ENCODE measurements at regions not wholly inside any gene's neighbourhood (a gene's known extent, or its start where the extent isn't known, plus 50 kb on each side); places are given as distances from the start of the nearest gene placed in this dataset.

GRCh38 chr2:240328526-240328925 lies 106.9 kb upstream of the GPC1 start:
- DNase-seq (ENCODE audit: extremely low spot score, insufficient read length, low read depth), result no peak
- no peak for FAIRE-seq

DNA sequence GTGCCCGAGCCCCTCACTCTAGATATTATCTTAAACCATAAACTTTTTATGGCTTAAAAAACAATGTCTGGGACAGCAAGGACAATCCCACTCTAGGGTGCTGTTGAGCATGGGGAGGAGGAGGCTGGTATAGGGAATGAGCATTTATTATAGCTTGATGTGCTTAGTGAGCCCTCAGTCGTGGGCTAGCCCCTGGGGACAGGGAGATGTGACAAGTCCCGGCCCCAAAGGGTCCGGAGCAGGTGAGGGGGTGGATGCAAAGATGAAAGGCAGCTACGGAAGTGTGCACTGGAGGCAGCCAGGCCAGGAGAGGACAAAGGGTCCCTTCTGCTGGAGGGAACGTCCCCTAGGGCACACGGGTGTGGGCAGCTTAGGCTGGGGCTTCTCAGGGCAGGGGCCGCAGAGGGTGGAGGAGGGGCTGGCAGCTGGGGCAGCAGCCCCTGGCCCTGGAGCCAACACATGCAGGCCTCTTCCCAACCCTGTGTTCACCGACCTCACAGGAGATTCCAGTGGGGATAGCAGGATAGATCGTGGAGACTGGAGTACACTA lies 106.3 kb upstream of the GPC1 start:
- FAIRE-seq, result no peak
- DNase-seq (ENCODE audit: extremely low spot score, insufficient read length, low read depth), result no peak

DNA sequence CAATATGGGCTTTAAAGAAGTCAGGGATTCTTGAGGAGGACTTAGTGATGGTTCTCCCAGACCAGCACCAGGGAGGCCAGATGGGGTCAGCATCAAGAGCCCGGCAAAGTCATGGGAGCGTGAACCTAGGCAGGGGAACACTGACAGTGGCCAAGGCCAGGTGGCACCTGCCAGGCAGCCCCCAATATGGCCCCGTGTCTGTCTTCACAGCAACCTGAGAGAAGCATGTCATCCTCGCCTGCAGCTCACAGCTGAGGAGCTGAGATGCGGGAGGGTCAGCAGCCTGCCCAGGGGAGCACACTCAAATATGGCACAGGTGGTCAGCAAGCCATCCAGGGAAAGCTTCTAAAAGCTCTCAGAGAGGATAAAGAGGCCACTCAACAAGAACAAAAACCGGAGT lies 105.7 kb upstream of the GPC1 start:
- no peak for FAIRE-seq
- no peak for DNase-seq (ENCODE audit: extremely low spot score, insufficient read length, low read depth)

DNA sequence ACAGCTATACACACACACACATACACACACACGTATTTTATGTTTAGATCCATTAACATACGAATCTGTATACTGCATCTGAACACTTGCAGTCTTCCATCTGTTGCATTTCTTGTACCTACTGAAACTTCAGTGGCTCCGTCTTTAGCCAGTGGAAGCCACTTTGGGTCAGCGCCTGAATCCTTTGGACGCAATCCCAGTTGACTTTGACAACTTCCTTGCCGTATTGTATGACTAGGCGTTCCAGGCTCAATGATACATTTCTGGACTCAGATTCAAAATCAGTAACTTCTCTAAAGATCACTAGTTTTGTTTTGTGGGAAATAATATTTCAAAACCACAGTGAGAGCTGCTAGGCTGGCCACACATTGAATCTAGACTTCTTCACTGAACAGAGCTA lies 101.5 kb upstream of the GPC1 start:
- DNase-seq (ENCODE audit: extremely low spot score, insufficient read length, low read depth) (no peak), FAIRE-seq (no peak)

DNA sequence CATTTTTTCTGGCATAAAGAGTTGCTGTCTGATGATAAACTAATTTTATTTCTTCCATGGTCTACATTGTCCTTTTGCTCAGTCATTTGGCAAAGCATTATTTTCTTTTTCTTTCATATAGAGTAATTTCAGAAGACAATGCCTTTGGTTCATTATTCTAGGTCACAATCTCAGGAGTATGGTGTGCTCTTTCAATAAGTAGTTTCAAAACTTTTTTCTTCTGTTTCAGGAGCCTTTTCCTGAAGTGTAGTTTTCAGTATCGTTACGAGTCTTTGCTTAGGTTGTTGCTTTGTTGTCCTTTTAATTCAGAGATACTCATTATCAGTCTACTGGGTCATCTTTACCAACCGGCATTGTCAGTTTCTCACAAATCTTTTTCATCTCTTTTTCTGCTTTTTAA lies 100.4 kb upstream of the GPC1 start:
- no peak for FAIRE-seq
- DNase-seq (ENCODE audit: extremely low spot score, insufficient read length, low read depth), result no peak

- FAIRE-seq (no peak), DNase-seq (ENCODE audit: extremely low spot score, insufficient read length, low read depth) (no peak)
These were observed 98.5 kb upstream of the GPC1 start for GRCh38 chr2:240336820-240337427.

GRCh38 chr2:240338274-240338673 lies 97.2 kb upstream of the GPC1 start:
- no peak for DNase-seq (ENCODE audit: extremely low spot score, insufficient read length, low read depth)
- FAIRE-seq, result no peak

DNA sequence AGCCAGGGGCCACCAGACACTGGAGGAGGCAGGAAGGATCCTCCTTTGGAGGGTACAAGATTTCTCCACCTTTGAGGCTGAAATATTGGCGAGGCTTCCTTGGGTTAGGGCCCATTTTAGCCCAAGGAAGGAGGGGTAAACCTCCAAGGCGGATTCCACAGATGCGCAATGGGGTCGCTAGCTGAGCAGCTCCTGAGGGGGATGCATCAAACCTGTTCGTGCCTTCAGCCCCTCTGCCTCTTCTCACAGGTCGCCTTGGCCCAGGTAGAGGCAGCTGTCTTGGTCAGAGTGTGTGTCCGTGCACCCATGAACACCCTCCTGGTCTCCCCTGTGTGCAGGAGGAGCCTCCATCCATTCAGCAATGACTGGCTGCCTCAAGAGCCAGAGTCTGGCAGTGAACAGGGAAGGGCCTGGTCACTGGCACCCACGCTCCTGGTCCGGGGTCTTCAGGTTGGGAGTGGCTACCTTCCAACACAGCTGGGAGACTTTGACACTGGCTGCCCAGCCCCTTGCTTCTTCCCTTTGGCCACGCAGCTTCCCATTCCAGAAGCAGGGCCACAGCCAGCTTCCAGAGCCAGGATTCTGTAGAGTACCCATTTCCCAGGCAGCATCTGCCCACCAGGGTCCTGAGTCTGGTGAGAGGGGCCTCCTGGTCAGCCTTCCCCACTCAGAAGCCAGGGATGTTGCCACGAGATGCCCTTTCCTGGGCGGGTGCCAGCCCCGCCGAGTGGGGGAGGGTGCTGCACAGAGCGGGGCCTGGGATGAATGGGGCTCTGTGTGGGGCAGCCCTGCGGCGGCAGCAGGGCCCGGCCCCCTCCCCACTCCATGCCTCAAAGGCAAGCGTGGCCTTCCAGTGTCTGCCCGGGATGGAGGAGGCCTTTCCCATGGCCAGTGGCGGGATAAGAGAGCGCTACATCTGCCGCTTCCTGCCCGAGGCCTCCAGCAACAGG lies 95.8 kb upstream of the GPC1 start:
- DNase-seq (ENCODE audit: extremely low spot score, insufficient read length, low read depth) (no peak), FAIRE-seq (no peak)

- FAIRE-seq (no peak), DNase-seq (ENCODE audit: extremely low spot score, insufficient read length, low read depth) (no peak)
These were observed 95.1 kb upstream of the GPC1 start for GRCh38 chr2:240340361-240340761.

DNA sequence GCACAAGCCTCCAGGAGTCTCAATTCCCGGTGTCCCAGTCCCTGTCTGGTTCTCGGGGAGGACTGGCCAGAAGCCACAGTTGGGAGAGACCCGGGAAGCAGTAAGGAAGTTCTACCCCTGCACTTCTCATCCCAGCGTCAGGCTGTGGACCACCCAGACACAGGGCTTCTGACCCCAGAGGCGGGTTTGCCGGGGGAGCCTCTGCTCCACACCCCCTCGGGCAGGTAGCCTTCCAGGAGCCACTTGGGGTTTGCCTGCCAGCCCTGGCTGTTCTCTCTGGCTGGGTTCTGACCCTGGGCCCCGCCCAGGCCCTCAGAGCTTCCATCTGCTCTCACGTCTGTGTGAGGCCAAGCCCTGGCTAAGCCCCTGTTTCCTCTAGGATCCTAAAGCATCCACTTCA lies 94.4 kb upstream of the GPC1 start:
- DNase-seq (ENCODE audit: extremely low spot score, insufficient read length, low read depth), result no peak
- FAIRE-seq, result no peak

DNA sequence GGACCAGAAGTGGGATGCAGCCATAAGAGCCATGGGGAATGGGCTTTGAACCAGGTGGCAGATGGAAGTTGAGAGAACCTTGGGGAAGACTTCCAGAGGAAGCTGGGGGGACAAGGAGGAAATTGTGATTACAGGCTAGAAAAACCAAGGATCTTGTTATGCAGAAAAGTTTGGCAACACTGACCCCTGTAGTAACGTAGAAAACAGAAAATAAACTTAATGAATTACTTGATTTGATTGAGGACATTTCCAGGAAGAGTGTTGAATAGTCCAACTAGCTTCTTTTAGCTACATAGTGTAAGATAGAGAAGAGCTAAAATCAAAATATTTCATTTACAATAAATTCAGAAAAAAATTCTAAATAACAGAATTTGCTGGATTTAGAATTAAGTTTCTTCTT lies 91.9 kb upstream of the GPC1 start:
- DNase-seq (ENCODE audit: extremely low spot score, insufficient read length, low read depth) (no peak), FAIRE-seq (no peak)

DNA sequence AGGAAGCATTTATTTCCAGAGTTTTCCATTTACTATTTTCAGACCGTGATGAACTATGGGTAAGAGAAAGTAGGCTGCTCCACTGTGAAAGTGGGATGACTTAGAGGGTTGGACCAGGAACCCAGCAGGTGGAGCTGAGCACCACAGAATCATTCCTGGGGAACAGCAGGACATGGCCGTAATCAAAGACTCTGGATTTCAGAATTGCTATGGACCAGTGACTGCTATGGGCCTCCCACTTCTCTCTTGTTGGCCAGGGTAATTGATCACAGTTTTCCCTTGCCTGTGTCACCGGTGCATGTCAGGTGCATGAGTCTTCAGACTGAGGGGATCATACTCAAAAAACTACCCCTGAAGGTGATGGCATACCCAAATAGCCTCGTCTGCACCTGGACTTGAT lies 90.6 kb upstream of the GPC1 start:
- no peak for FAIRE-seq

DNA sequence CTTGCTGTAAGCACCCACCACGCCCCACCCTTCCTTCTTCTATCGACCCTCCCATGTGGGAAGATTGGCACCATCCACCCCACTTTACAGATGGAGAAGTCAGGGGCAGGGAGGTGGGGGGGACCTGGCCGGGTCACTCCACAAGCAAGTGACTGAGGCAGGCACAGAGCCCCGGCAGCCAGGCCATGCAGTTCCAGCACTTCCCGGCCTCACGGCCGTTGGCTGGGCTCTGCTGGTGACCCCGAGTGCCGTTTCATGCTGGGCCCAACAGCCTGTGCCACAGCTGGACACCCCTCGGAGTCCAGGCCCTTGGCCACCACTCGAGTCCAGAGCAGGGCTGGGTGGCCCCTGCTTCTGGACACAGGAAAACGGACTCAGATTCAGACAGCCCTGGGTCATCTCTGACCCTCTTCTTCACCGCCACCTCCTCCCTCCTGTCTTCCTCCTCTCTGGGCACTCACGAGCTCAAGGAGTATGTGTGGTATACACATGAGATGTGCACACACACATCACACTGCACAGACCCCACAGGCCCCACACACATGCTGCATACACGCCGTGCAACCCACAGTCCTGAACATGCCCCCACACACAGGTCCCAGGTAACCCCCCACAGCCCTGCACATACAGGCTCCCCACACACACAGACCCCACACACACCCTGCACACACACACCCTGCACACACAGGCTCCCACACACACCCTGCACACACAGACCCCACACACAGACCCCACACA lies 89.3 kb upstream of the GPC1 start:
- no peak for FAIRE-seq

More for the DNA sequence above, 90.6 kb upstream of the GPC1 start:
- no peak for DNase-seq (ENCODE audit: extremely low spot score, insufficient read length, low read depth)

GRCh38 chr2:240346753-240347372 lies 88.6 kb upstream of the GPC1 start:
- no peak for DNase-seq (ENCODE audit: extremely low spot score, insufficient read length, low read depth)
- FAIRE-seq, result no peak

More for the DNA sequence above, 89.3 kb upstream of the GPC1 start:
- no peak for DNase-seq (ENCODE audit: extremely low spot score, insufficient read length, low read depth)

GRCh38 chr2:240347373-240347940 lies 88.0 kb upstream of the GPC1 start:
- FAIRE-seq, result no peak

DNA sequence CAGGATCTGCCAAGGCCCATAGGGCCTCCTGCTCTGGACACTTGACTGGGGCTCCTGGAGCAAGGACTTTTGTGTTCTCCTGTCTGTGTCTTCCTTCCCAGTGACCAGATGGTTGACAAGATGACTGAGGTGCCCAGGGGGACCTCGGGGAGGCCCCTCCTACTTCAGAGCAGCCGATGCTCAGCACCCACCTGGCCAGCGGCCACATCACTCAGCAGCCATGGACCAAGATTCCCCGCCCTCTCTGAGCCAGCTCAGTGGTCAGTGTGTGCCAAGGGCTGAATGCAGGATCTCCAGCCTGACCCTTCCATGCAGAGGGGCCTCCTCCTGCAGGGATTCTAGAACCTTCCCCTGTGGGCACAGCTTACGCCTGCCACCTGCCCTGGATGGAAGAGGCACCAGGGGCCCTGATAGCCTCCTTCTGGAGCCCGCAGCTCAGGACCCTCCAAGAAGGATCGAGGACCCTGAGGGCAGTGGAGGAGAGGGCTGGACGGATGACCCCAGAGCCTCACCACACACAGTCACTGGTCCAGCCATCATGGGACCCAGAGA lies 87.4 kb upstream of the GPC1 start:
- no peak for FAIRE-seq

More at GRCh38 chr2:240347373-240347940, 88.0 kb upstream of the GPC1 start:
- DNase-seq (ENCODE audit: extremely low spot score, insufficient read length, low read depth), result no peak

GRCh38 chr2:240348522-240348921 lies 86.9 kb upstream of the GPC1 start:
- no peak for DNase-seq (ENCODE audit: extremely low spot score, insufficient read length, low read depth)
- no peak for FAIRE-seq

More for the DNA sequence above, 87.4 kb upstream of the GPC1 start:
- no peak for DNase-seq (ENCODE audit: extremely low spot score, insufficient read length, low read depth)

GRCh38 chr2:240349133-240350005 lies 86.1 kb upstream of the GPC1 start:
- DNase-seq (ENCODE audit: extremely low spot score, insufficient read length, low read depth) (no peak), FAIRE-seq (no peak)

- DNase-seq (ENCODE audit: extremely low spot score, insufficient read length, low read depth) (no peak), FAIRE-seq (no peak)
These were observed 85.5 kb upstream of the GPC1 start for GRCh38 chr2:240350006-240350355.
